ENCODE measurements at regions not wholly inside any gene's neighbourhood (a gene's known extent, or its start where the extent isn't known, plus 50 kb on each side); places are given as distances from the start of the nearest gene placed in this dataset.
A peak's percentile ranks its signal among the peaks of the same experiment; 100 is the strongest.

- Mint-ChIP-seq H3K4me1 (ENCODE audit: low read depth in 2 of 2) (no peaks in the 10 kb centered on the region), H3K27me3 (peaks cover 6 to 9% of the 10 kb centered on the region in 2 donors), H3K9me3 (peaks cover 6% of the 10 kb centered on the region), H3K4me3 (no peak overlapping the region), H3K27ac (no peak overlapping the region), H3K36me3 (no peaks in the 10 kb centered on the region)
- DNase-seq (ENCODE audit: low spot score) = no peak
- ATAC-seq = no peak
These were observed 193.9 kb upstream of the MOCS1 start for GRCh38 chr6:40128127-40128526.

GRCh38 chr6:40125680-40126394, 191.6 kb upstream of the MOCS1 start:
- DNase-seq (ENCODE audit: low spot score) = no peak
- Mint-ChIP-seq H3K4me3 (no peak overlapping the region), H3K9me3 (peaks cover 6% of the 10 kb centered on the region), H3K27ac (no peak overlapping the region), H3K36me3 (no peaks in the 10 kb centered on the region), H3K27me3 (peaks cover 6 to 9% of the 10 kb centered on the region in 2 donors), H3K4me1 (ENCODE audit: low read depth in 2 of 2) (no peaks in the 10 kb centered on the region)
- ATAC-seq = no peak

- DNase-seq (ENCODE audit: low spot score) = no peak
These were observed 190.7 kb upstream of the MOCS1 start for GRCh38 chr6:40124924-40125323.

DNA sequence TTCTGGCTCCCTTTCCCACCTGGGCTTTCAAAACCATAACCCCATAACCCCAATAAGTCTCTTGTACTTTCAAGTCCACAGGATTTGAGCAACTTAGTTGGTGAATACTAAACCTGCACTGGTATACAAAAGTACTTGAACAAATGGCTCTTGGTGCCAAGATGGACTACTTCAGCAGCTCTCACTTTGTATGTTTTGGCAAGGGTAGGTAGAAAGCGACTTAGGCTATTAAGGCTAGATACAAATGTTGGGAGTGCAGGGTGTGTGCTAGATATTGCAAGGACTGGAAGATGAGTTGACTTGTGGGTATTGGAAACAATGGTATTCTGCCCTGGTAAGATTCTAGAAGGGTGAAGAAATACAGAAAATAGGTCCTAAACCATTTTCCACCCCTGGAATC, 182.6 kb upstream of the MOCS1 start:
- no peak overlapping the region for H3K27ac Mint-ChIP-seq
- H3K27me3 Mint-ChIP-seq = peaks cover 17 to 25% of the 10 kb centered on the region in 2 donors
- H3K4me1 Mint-ChIP-seq (ENCODE audit: low read depth in 2 of 2) = no peaks in the 10 kb centered on the region
- H3K4me3 Mint-ChIP-seq = no peak overlapping the region
- H3K9me3 Mint-ChIP-seq = peaks cover 4% of the 10 kb centered on the region
- H3K36me3 Mint-ChIP-seq = no peaks in the 10 kb centered on the region
- DNase-seq (ENCODE audit: low spot score) (no peak), ATAC-seq (no peak)

More at GRCh38 chr6:40124924-40125323, 190.7 kb upstream of the MOCS1 start:
- no peak overlapping the region for H3K27ac Mint-ChIP-seq
- H3K4me3 Mint-ChIP-seq = no peak overlapping the region
- H3K36me3 Mint-ChIP-seq = no peaks in the 10 kb centered on the region
- peaks cover 6 to 9% of the 10 kb centered on the region in 2 donors for H3K27me3 Mint-ChIP-seq
- no peaks in the 10 kb centered on the region for H3K4me1 Mint-ChIP-seq (ENCODE audit: low read depth in 2 of 2)
- H3K9me3 Mint-ChIP-seq = peaks cover 6% of the 10 kb centered on the region
- ATAC-seq = no peak

DNA sequence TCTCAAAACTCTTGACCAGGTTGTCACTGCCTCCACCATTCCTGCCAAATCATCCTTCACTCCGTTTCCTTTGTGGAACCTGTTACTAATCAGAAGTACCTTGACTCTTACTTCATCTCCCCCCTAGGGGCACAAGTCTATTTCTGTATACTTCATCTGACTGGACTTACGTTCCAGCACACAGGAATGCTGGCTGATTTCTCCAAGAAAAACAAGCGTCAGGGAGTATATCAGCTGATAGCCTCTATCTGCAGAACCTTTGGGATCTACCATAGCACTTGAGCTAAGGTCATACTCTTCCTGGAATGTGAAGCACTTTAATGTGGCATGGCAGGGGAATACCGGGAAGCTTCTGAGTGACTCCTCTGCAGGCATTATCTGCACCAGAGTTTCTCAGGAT, 178.1 kb upstream of the MOCS1 start:
- ATAC-seq (no peak), DNase-seq (ENCODE audit: low spot score) (no peak)
- Mint-ChIP-seq H3K9me3 (peaks cover 4% of the 10 kb centered on the region), H3K27ac (no peak overlapping the region), H3K27me3 (peaks cover 21 to 42% of the 10 kb centered on the region in 2 donors), H3K36me3 (no peaks in the 10 kb centered on the region), H3K4me1 (ENCODE audit: low read depth in 2 of 2) (no peaks in the 10 kb centered on the region), H3K4me3 (no peak overlapping the region)

- H3K4me1 Mint-ChIP-seq (ENCODE audit: low read depth in 2 of 2) = no peaks in the 10 kb centered on the region
- no peak overlapping the region for H3K27ac Mint-ChIP-seq
- H3K4me3 Mint-ChIP-seq = no peak overlapping the region
- DNase-seq (ENCODE audit: low spot score) (no peak), ATAC-seq (no peak)
- H3K36me3 Mint-ChIP-seq = no peaks in the 10 kb centered on the region
- H3K9me3 Mint-ChIP-seq = no peaks in the 10 kb centered on the region
- H3K27me3 Mint-ChIP-seq = peaks cover 16 to 43% of the 10 kb centered on the region in 2 donors
These were observed 174.5 kb upstream of the MOCS1 start for GRCh38 chr6:40108736-40109135.

GRCh38 chr6:40106840-40107239, 172.6 kb upstream of the MOCS1 start:
- Mint-ChIP-seq H3K4me1 (ENCODE audit: low read depth in 2 of 2) (no peaks in the 10 kb centered on the region), H3K27ac (no peak overlapping the region), H3K9me3 (no peaks in the 10 kb centered on the region), H3K36me3 (no peaks in the 10 kb centered on the region), H3K4me3 (no peak overlapping the region), H3K27me3 (peaks cover 4 to 24% of the 10 kb centered on the region in 2 donors)
- no peak for ATAC-seq
- no peak for DNase-seq (ENCODE audit: low spot score)

GRCh38 chr6:40098774-40099173, 164.5 kb upstream of the MOCS1 start:
- H3K4me3 Mint-ChIP-seq = no peak overlapping the region
- H3K4me1 Mint-ChIP-seq (ENCODE audit: low read depth in 2 of 2) = no peaks in the 10 kb centered on the region
- no peak for ATAC-seq
- H3K36me3 Mint-ChIP-seq = no peaks in the 10 kb centered on the region
- peaks cover 0 to 4% of the 10 kb centered on the region in 2 donors for H3K27me3 Mint-ChIP-seq
- H3K9me3 Mint-ChIP-seq = no peaks in the 10 kb centered on the region
- no peak overlapping the region for H3K27ac Mint-ChIP-seq
- DNase-seq (ENCODE audit: low spot score) = no peak

- Mint-ChIP-seq H3K36me3 (no peaks in the 10 kb centered on the region), H3K27me3 (peaks cover 7 to 9% of the 10 kb centered on the region in 2 donors), H3K9me3 (no peaks in the 10 kb centered on the region), H3K4me1 (ENCODE audit: low read depth in 2 of 2) (no peaks in the 10 kb centered on the region), H3K27ac (no peak overlapping the region), H3K4me3 (no peak overlapping the region)
- DNase-seq (ENCODE audit: low spot score) (no peak), ATAC-seq (no peak)
These were observed 163.3 kb upstream of the MOCS1 start for GRCh38 chr6:40097590-40097989.

GRCh38 chr6:40083141-40083920, 149.1 kb upstream of the MOCS1 start:
- ATAC-seq (no peak), DNase-seq (ENCODE audit: low spot score) (no peak)
- Mint-ChIP-seq H3K9me3 (no peaks in the 10 kb centered on the region), H3K4me3 (no peak overlapping the region), H3K4me1 (ENCODE audit: low read depth in 2 of 2) (peaks cover 5% of the 10 kb centered on the region in 2 donors), H3K27me3 (peaks cover 12 to 49% of the 10 kb centered on the region in 2 donors), H3K27ac (peak overlapping the region in 1 of 2 donors; percentile 72), H3K36me3 (no peaks in the 10 kb centered on the region)

DNA sequence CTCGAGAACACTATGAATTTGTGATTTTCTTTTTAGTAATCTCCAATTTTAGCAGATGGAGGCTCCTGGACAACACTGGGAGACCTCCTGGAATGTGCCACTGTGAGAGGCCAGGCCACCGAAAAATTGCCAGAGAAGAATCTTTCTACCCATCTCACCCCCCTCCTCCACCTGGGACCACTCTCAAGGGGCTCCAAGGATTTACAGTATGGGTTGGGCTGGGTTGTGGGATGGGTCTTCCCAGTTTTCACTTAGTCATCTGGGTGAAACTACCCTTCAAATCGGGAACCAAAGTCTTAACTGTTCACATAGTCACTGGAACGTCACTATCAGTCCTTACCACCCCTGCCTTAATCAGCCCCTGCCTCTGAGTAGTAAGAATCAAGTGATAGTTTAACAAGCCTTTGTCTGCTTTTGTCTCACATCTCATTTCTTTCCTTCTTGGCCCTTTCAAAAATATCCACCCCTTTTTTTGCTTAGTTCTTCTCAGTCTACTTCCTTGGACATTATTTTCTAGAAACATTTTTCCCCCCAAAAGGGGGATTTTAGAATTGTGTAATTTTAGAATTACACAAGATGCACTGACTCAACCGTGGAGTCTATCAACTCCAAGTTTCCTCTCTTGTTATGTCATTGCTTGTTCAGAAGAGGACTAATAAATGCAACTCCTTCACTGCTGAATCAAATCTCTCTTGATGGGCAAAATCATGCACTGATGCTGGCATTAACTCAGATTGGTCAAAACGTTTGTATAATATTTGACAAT, 148.2 kb upstream of the MOCS1 start:
- Mint-ChIP-seq H3K4me1 (ENCODE audit: low read depth in 2 of 2) (peaks cover 5% of the 10 kb centered on the region in 2 donors), H3K36me3 (no peaks in the 10 kb centered on the region), H3K27ac (peak overlapping the region; percentile 72), H3K27me3 (peaks cover 9 to 50% of the 10 kb centered on the region in 2 donors), H3K9me3 (no peaks in the 10 kb centered on the region), H3K4me3 (peak overlapping the region; percentile 54)
- no peak for DNase-seq (ENCODE audit: low spot score)
- ATAC-seq = no peak

DNA sequence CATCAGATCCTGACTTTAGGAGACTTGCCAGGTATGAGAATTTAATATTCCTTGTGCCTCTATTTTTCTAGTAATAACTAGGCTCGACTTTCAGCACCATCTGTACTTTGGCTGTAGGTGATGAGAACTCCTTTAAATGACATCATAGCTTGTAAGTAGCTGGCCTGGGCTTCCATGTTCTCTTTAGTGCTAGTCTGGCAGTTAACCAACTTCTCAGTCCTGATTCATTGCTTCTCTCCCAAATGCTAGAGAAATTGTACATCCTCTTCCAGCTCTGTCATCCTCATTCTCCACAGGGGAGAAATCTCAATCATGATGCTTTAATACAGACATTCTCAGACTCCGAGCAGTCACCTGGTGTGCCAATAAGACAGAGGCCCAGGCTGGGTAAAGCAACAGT, 143.5 kb upstream of the MOCS1 start:
- Mint-ChIP-seq H3K4me3 (no peak overlapping the region), H3K4me1 (ENCODE audit: low read depth in 2 of 2) (peaks cover 3 to 4% of the 10 kb centered on the region in 2 donors), H3K36me3 (no peaks in the 10 kb centered on the region), H3K27ac (no peak overlapping the region), H3K9me3 (no peaks in the 10 kb centered on the region), H3K27me3 (peaks cover 12 to 65% of the 10 kb centered on the region in 2 donors)
- ATAC-seq (no peak), DNase-seq (ENCODE audit: low spot score) (no peak)

DNA sequence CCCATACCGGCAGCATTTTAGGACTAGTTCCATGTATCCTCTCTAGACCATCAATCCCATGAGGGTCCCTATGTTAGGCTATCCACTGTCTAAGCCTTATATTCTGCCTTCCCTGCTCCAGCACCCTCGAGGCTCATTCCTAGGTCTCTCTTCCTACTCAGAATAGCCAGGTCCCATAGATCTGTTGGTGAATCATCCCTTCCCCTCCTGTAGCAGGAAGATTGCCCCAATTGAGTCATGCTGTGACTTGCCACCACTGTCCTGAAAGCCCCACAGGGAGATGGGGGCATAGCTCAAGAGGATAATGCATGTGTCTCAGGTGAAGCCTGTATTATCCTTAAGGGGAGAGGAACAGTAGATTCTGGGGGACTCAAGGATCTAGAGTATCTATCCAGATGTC, 143.1 kb upstream of the MOCS1 start:
- no peak for DNase-seq (ENCODE audit: low spot score)
- ATAC-seq = peak in 1 of 2 donors; percentile 20
- H3K27ac Mint-ChIP-seq = no peak overlapping the region
- no peaks in the 10 kb centered on the region for H3K4me1 Mint-ChIP-seq (ENCODE audit: low read depth in 2 of 2)
- H3K27me3 Mint-ChIP-seq = peaks cover 8 to 65% of the 10 kb centered on the region in 2 donors
- no peaks in the 10 kb centered on the region for H3K36me3 Mint-ChIP-seq
- H3K4me3 Mint-ChIP-seq = no peak overlapping the region
- H3K9me3 Mint-ChIP-seq = no peaks in the 10 kb centered on the region

All from natural killer cell treated with Interleukin-12 subunit alpha and Interleukin-12 subunit beta and Interleukin-15 and Interleukin-18, amount 100 ng/mL, for 72 hours (primary cell).